T1000 (cell line): ENCODE measurements at regions not wholly inside any gene's neighbourhood (a gene's known extent, or its start where the extent isn't known, plus 50 kb on each side); places are given as distances from the start of the nearest gene placed in this dataset.
"Not testable (repeated sequence)": the region's sequence is repeated elsewhere in the genome, so short reads cannot be mapped to it uniquely, and the experiment has no call there.

Experiments used
- DNase-seq: peaks from one replicate; lab custom pipeline; 2025; ENCODE audit warnings: mixed read lengths; lab: John Stamatoyannopoulos, UW

DNA sequence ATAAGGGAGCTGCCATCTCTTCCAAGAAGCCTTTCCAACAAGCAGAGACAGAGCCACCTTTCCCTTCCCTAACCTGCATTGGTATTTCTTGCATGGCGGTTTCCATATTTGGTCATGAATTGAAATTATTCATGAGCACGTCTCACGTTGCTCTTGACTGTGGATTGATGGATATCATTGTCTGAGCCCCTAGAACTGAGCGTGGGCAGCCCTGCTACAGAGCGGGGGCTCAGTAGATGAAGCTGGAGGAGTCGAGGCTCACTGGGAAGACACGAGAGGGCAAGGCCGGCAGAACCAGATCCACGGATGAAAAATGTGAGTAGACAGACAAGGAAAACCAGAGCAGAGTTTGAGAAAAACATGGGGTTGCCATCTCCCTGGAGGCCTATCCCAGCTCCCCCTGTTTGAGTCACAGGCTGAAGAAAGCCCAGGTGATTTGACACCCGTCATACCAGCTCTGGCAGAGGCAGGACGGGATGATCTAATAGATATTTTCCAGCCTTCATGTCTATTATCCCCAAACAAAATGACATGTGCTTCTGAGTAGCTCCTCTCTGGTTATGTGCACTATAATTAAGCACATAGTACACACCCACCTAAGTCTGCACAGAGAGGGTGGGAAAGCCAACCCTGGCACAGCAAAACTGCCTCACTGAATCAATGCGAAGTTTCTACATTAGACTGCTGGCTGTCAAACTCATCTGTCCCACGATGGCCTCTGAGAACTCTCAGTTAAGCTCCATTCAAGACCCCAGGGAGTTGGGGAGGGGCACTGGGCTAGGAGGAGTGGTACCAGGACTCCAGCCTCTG, 363.5 kb upstream of the KLHL29 start:
- no peak for DNase-seq

DNA sequence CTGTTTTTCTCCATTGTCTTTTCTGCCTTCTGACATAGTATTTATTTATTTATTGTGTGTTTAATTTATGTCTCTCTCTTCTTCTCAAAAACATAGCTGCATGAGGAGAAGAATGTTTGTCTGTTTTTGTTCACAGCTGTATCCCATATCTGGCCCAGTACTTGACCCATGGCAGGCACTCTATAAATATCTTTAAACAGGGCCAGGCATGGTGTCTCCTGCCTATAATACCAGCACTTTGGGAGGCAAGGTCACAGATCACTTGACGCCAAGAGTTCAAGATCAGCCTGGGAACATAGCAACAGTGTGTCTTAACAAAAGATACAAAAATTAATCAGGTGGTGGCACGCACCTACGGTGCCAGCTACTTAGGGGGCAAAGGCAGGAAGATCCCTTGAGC, 361.3 kb upstream of the KLHL29 start:
- no peak for DNase-seq

DNA sequence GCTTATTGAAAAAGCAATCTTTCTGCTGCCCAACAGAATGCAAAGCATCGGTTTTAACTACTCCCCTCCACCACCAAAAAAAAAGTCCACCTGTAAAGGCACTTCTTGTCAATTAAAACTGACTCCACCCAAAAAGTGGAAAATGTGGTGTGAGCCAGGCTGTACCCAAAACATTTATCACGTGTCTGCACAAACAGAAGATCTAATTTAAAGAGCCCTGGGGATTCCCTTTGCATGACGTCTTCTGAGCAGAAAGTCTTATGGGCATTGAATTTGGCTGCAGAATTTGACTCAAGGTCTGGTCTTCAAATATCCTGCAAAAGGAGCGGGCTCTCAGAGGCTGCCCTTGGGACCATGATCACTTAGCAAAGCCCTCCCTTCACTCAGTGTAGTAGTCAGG, 358.3 kb upstream of the KLHL29 start:
- DNase-seq, result no peak

DNA sequence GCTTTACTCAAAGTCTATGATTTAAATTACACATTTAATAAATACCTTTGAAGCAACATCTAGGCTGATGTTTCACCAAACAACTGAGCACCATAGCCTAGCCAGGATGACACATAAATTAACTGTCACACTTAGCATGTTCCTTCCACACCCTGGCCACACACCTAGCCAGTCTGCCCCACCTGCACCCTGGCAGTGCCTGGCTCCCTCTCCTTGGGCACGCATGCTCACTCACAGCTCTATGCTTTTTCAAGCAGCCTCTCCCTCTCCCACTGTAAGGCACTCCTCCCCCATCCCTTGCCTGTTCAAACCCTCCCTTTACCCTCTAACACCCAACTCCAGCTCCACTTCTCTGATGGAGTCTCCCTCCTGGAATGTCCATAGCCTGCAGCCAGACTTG, 357.6 kb upstream of the KLHL29 start:
- DNase-seq, result no peak

DNA sequence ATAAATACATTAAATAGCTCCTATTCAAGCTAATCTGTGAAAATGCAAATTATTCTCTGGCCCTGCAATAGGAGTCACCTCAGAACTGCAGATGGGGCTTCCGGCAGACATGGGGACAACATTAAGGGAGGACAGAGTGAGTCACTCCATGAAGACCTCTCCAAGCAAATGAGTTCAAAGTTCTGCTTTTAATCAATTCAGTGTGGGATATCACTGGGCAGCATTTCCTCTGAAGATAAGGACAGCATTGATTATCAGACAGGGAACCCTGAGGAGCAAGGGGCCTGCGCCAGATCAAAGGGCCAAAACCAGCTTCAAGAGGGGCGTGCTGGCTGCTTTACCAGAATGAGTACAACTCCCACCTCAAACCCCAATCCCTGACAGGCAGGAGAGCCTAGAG, 356.9 kb upstream of the KLHL29 start:
- DNase-seq, result no peak

DNA sequence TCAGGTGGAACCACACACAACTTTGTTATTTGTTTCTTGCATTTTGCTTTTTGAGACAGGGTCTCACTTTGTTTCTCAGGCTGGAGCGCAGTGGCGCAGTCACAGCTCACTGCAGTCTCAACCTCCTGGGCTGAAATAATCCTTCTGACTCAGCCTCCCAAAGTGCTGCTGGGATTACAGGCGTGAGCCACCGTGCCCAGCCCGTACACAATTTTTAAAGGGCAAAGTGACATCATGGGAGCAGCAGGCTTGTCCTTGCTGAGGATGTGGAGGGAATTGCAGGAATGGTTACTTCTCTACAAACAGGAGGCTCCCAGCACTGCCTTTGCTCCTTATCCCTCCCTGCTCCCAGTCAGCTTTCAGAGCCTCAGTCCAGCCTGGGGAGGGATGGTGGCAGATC, 355.9 kb upstream of the KLHL29 start:
- DNase-seq, result no peak

DNA sequence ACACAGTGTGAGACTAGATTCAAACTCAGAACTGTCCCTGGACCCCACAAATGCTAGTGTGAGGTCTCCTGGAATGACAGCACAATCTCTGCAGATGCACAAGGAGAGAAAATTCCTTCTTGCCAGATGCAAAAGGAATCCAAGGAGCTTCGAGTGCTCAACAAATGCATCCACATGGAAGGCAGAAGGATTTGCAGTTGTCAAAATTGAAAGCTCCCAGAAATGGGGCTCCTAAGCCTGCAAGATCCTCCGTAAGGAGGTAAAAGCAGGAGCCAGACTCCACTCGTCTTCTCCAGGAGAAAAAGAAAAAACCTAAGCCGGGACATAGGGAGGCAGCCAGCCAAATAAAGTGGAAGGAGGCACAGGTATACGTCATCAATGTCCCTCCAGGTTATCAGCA, 355.0 kb upstream of the KLHL29 start:
- no peak for DNase-seq

DNA sequence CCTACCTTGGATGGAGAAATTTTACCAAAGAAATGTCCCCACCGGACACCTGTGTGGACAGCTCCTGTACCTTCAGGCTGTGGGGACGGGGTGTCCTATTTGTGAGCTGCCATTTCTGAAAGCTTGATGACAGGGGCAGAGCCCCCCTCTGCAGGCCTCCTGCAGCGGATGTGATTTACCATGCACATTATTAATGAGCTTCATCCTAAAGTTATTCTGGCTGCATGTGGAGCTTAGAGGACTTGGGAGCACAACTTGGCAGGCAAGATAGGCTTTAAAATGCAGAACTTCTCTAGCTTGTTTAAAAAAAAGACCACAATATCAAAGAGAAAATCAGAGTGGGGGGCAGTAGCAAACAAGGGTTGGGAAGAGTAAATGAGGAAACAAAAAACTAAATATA, 350.0 kb upstream of the KLHL29 start:
- no peak for DNase-seq

DNA sequence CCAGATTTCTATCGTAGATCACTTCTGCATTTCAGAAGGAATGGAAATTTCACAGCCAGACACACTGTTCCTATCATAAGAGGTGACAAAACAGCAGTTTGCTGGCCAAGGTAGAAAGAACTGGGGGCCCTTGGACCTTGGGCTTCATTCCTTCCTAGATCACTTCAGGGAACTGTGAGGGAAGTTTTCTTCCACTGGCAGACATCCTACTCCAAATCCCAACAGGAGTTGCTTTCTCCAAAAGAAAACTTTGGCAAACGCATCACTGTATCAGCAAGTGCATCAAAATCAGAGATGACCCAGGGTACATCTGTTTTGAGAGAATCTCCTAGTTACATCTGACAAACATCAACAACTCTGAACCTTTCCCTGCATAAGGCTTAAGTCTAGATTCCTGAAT, 348.4 kb upstream of the KLHL29 start:
- DNase-seq, result no peak

DNA sequence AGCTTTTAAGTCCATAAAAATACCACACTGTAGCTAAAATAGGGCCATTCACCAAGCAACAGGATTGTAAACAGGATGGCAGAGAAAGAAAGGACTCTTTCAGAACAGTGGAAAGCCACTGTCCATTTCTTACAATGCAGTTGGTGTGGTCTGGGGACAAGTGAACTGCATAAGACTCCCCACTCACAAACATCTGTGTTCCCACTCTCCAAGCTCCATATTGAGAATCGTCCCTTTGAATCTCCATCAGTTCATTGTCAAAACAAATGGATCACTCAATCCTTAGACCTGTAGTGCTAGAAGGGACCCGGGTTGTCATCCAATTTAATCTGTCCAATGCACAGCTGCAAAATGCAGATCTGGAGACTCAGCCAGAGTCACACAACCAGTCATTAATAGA, 347.4 kb upstream of the KLHL29 start:
- DNase-seq, result no peak

DNA sequence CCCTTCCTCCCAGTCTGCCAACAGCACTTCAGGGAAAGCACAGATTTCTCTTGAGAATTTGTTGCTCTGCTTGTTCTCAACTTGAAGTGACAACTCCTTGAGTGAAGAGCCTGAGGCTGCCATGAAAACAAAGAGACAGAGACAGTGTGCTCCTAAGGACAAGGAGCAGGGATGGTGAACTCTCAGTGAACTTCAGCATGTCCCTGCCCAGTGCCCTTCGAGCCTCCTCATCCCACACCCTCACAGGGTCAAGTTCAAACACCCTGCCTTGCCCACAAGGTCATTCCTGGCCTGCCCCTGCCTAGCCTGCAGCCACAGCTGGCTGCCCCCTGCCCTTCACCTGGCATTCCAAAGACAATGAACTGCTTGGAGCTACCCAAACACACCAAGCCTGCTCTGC, 343.5 kb upstream of the KLHL29 start:
- DNase-seq, result no peak

DNA sequence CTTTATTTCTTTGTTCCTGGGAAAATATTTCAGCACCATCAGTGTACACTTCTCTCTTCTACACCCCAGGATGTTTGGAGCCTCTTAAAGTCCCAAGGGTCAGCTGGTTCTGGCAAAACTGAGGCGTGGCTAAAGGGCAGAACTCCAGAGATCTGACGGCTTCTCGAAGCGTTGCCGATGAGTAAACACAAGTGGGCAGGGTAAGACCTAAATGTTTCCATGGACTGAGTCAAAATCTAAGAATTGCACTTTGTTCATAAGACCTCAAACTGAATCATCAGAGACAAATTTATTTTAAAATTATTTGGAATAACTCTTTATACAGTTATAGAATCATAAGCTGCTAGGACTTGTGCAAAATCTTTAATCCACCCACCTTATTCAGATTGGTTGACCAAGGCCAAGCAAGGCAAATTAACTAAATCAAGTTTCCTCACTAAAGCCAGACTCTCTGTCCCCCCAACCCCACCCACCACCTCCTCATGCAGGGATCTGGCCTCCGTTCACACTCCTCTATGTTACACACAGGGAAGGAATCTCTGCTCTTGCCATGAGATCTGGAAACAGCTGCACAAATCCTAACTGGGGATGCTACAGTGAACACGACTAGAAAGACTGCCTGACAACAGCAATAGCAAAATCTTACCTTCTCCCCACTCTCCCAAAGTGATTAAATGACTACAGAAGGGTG, 342.6 kb upstream of the KLHL29 start:
- no peak for DNase-seq

DNA sequence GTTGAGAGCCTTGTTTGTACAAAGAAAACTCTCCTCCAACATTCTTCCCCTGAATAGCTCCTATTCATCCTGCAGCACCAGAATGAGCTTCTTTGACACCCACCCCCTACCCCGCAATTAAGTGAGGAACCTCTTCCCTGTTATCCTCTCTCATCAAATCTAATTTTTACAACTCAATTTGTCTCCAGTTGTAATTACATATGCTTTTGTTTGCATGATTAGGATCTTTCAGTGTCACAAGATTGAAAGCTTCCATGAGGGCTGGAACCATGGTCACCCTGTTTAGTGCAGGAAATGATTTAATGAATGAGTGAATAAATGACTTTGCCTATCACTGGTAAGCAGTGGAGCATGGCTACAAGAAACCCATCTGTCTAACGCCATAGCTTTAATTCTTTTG, 334.6 kb upstream of the KLHL29 start:
- DNase-seq, result no peak

DNA sequence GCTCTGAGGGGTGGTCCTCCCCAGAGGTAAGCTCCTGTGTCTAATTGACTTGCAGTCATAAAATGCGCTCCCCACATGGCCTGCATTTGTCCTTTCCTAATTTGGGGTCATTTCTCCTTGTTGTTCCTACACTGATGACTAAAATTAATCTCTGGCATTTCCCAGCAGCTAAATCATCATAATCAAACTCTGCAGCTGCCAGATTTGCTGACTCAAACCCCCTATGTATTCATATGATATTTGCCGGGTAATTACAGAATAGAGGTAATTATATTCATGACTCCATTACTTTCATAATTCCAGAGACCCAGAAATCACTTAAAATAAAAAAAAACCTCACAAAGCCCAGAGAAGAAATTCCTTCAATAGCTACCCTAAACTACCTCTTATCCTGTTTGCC, 331.4 kb upstream of the KLHL29 start:
- no peak for DNase-seq

DNA sequence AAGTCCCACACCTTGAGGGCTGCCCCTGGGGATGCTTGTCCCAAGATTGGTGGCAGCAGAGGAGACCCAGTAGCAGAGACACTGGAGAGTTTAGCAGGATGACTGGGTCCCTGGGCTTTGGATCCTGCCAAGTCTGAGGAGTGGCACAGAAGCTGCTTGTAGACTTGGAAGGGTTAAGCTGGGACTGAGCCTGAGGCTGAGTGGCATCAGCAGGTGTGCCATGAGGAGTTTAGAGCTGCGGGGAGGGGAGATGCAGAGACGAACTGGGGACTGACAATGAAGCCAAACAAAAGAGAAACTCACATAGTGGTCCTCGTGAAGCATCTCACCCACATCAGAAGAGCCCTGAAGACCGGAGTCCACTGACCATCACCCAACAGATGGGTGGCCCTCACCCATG, 329.7 kb upstream of the KLHL29 start:
- DNase-seq, result no peak

DNA sequence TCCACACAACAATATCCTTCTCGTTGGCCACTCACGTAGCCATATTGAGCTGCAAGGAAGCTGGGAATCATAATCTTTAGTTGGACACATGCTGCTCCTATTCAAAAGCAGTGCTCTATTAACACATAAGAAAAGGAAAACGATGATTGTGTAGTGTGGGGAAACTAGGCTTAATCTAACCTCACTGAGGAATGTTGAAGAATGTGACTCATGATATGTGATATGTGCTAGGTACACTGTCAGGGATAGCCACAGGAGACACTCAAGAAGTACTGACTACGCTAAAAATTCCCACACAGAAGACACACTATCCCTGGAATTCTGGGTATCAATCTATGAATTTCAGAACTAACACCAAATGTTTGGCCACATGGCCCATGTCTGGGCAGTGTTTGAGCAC, 328.1 kb upstream of the KLHL29 start:
- not testable (repeated sequence) for DNase-seq

DNA sequence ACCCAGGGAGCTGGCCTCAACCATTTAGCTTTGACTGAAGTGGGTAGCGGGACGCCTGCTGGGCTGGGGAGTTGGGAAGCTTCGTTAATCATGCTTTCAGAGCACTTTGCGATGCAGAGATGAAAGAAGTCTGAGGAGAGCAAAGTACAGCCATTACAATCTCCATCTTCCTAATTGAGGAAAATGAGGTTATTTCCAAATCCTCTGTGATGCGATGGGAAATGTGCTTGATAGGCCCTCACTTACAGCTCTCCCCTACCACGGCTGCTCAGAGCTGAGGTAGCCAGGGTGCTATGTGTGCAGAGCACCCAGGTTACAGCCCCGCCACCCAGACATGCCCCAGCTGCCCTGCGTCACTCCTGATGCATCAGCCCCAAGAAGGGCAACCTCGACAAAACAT, 326.5 kb upstream of the KLHL29 start:
- no peak for DNase-seq

DNA sequence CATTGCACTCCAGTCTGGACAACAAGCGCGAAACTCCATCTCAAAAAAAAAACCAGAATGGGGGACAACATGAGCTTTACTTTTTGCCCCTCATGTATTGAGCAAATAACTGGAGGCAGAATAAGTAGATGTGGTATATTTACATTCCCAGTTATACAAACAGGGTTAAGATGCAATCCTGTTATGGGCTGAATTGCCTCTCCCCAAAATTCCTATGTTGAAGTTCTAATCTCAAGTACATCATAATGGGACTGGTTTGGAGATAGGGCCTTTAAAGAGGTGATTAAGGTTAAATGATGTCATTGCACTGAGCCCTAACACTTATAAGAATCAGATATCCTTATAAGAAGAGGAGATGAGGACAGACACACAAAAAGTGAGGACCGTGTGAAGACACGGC, 319.8 kb upstream of the KLHL29 start:
- no peak for DNase-seq

DNA sequence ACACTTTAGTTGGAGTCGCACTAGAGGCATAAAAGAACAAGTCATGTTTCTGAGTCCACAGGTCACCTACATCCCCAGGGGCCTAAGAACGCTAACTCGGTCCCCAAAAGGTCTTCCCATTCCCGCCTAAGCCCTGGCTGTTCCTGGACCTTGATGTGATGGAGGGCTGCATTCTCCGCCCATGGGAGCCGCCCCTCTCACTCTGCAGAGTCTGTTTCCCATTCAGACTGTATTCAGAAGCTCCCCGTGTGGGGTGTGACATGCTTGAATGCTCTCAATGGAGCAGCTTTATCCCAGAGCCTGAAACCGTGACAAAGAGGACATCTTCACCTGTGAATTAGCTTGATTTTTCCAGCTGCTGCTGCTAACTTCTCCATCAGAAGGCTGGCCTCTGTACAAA, 319.0 kb upstream of the KLHL29 start:
- DNase-seq, result no peak

DNA sequence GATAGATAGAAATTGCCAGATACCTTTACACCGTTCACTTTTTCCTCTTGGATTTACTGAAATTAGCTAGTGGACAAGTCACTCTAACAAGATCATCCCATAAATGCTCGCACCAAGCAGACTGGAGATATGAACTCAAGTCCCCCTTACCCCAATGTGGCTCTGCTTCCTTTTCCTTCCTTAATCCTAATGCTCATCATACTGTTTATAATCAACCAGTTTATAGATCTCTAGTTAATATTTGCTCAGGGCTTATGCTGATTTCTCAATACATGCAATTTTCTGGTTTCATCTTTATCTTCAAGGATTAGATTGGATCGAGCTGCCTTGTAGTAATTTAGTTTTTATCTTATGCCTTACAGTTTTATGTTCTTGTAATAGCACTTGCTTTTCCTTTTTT, 318.3 kb upstream of the KLHL29 start:
- DNase-seq, result no peak

DNA sequence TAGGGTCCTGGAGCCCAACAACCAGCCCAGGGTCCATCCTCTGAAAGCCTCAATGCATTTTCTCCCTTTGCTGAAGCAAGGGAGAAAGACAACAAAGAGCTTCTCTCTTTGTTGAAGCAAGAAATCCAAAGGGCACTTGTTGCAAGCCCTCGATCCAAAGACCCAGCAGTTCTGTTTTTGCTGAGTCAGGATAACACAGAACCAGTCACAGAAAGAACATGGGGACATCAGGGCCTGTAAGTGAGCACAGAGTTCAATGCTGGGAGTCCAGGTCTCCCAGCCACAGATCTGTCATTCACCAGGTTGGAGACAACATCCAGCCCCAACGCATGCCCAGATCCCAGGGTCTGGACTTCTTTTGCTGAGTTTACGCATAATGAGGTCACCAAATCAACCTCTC, 315.8 kb upstream of the KLHL29 start:
- no peak for DNase-seq

DNA sequence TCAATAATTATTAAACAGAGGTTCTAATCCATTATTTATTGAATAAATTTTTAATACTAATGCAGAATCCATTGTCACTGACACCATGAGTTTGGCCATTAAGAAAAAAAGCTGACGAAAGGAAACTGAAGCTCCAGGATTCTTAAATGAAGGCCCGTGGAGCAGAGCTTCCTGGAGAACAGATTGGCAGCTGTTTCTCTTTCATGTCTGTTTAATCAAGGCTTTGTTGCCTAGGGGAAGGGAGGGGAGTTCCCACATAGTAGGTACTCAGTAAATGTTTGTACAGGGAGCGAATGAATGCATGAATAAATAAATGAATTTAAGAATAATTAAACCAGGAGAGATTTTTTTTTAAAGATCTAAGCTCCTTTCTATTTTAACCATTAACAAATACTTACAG, 315.1 kb upstream of the KLHL29 start:
- no peak for DNase-seq

DNA sequence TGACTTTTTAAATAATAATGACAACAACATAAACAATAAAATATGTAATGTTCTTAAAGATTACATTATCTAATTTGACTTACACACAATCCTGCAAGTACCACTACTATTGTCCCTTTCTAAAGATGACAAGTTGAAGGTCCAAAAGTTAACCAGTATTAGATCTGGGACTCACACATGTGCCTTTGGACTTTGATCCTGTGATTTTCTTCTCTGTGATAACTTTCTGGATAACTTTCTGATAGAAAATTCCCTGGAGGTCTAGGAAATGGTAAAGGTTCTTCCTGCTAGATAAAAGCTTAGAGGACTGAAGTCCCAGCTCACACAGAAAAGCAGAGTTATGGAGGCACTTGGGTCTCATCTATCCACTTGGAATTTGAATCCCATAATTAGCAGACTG, 311.9 kb upstream of the KLHL29 start:
- DNase-seq, result no peak

DNA sequence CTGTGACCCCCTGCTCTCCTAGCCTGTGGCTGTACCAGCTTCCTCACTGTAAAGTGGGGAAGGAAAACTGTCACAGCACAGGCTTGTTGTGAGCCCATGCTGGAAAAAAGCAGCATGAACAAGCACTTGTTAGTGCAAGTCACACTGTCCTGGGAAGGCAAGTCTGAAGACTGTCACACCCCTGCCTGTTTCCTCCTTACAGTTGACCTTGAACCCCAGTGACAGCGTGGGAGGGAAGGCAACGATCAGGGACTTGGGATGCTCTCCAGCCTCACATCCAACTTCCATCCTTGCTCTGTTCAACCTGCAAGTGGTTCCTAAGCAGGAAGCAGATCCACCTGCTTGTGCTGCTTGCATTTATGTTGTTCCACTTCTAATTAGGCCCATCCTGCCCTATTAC, 311.3 kb upstream of the KLHL29 start:
- DNase-seq, result no peak
